GM18511 (cell line): ENCODE measurements at regions not wholly inside any gene's neighbourhood (a gene's known extent, or its start where the extent isn't known, plus 50 kb on each side); places are given as distances from the start of the nearest gene placed in this dataset.

Source experiments
- ATAC-seq: cut with Tn5 transposase; IDR thresholded peaks from one replicate; pipeline ENCODE4 v1.9.1; 2021; ENCODE audit warnings: mild to moderate bottlenecking, moderate library complexity; ENCODE audit not compliant: unreplicated experiment

GRCh38 chr14:97180304-97181200, 383.4 kb downstream of the VRK1 start:
- ATAC-seq, result no peak

- ATAC-seq, result no peak
Measured at GRCh38 chr14:97185186-97185585, 388.0 kb downstream of the VRK1 start.

DNA sequence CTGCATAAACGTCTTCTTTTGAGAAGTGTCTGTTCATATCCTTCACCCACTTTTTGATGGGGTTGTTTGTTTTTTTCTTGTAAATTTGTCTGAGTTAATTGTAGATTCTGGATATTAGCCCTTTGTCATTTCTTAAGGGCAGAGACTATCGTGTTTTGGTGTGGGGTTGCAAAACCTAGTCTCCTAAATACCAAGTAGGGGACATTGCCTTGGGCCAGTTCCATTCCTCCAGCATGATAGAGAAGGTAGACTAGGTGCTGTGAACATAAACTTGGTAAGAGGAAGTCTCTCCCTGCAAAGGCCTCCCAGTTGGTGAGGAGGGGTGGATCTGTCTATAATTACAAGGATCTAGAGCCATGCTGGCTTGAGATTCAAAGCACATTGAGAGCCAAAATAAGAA, 390.7 kb downstream of the VRK1 start:
- no peak for ATAC-seq

GRCh38 chr14:97196336-97196735, 399.2 kb downstream of the VRK1 start:
- no peak for ATAC-seq

- ATAC-seq, result no peak
Measured at GRCh38 chr14:97198813-97199212, 401.6 kb downstream of the VRK1 start.

DNA sequence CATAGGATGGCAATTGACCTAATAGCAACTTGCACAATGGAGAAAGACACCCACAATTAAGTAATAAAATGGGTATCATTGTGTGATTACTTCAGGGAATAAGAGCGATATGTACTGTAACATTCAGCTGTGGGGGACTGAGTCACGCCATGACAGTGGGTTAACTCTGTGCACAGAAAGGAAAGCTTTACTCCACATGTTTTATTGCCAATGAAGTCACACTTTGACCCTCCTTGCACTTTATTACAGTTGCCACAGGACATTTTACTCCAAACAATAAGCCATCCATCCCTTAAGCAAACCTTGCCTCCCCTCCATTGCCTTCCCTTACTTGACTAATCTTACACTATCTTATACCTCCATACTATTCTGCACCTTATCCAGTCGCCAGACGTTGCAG, 403.1 kb downstream of the VRK1 start:
- no peak for ATAC-seq

DNA sequence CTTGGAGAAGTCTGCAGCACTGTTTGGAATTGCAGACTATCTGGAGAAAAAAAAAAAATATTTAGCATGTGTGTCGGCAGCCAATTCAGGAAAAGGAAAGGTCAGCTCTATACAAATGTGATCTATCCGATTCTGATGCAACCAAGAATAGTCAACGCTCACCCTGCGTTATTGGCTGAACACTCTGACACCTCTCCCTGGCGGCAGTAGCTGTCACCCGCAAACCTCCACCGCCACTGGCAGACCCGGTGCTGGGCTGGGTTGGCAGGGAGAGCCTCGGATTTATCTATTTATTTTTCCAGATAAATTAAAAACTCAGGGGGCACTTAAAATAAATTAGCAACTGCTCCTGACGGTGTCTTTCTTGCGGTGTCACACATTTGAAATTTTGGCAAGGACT, 409.7 kb downstream of the VRK1 start:
- ATAC-seq, result no peak

DNA sequence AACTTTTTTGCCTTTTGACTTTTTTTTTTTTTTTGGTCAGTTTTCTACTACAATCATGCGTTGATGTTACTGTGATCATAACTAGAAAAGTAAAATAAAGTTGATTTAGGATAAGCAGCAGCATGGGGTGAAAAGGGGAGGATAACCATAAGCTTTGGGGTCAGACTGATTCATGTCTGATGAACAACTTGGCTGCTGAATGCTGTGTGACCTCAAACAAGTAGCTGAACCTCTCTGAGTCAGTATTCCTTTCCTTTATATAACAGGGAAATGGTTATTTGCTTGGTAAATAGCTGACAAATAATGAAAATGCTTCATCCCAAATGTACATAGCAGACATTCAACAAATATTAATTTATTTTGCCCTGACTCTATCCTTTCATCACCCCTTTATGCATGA, 413.0 kb downstream of the VRK1 start:
- no peak for ATAC-seq

DNA sequence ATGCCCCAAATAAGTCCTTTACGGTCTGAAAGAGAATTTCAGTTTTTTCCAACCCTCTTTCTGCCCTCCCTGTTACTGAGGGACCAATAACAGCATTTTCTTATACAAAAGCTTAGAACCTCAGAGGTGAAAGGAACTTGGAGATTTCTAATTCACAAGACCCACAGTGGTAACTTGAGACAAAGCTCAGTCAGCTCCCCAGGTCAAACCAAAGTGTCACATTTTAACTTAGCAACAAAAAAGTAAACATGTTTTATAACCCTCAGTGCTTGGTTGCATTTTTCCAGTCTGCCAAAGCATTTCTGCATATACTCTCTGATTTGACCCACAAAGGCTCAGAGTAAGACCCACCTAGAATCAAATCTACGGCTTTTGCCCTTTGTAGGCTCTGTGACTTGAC, 415.2 kb downstream of the VRK1 start:
- ATAC-seq, result no peak

- no peak for ATAC-seq
Measured at GRCh38 chr14:97213720-97214119, 416.5 kb downstream of the VRK1 start.

GRCh38 chr14:97215263-97215969, 418.2 kb downstream of the VRK1 start:
- ATAC-seq, result no peak

- ATAC-seq, result no peak
Measured at GRCh38 chr14:97217111-97217885, 420.1 kb downstream of the VRK1 start.

- ATAC-seq, result no peak
Measured at GRCh38 chr14:97218274-97218673, 421.1 kb downstream of the VRK1 start.

- ATAC-seq, result no peak
Measured at GRCh38 chr14:97218691-97219430, 421.7 kb downstream of the VRK1 start.

DNA sequence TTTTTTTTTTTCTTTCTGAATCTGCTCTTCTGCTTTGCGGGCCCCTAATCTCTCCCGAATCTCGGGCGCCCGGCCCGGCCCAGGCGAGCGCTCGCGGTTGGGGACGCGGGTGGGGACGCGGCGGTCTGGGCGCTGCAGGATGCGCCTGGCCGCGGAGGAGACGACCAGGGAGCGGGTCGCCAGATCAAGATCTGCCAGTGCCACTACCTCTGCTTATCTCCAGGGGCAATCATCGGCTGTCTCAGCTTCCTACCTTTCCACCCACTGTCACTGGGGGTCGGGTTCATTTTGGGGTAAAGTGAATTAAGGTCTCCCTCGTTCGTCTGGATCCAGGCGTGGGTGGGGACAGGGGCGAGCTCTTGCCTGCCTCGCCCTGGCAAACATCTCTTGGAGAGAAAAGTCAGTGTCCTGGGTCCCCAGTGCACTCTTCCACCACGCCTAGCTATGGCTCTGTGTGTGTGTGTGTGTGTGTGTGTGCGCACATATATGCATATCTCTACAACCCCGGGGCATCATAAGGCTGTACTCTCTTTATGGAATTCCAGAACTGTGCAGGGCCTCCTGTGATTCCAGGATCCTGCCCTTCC, 422.3 kb downstream of the VRK1 start:
- no peak for ATAC-seq

GRCh38 chr14:97221572-97222285, 424.5 kb downstream of the VRK1 start:
- no peak for ATAC-seq

DNA sequence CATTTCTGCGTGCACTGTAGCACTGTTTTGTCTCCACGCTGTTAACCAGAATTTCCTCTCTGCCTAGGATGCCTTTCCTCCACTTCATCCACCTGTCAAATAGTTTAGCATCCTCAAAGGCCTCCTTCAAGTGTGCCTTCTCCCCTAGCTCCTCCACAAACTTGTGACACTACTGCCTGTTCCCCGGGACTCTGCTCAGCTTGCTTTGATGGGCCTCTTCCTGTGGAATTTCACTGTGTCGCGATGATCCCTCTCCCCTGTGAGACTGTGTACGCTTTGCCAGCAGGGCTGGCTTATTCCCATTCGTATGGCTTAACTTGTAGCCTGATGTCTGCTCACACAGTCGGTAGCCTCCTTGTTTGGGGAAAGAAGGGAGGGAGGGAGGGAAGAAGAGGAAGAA, 426.8 kb downstream of the VRK1 start:
- ATAC-seq, result no peak

GRCh38 chr14:97230051-97230450, 432.9 kb downstream of the VRK1 start:
- ATAC-seq, result no peak

DNA sequence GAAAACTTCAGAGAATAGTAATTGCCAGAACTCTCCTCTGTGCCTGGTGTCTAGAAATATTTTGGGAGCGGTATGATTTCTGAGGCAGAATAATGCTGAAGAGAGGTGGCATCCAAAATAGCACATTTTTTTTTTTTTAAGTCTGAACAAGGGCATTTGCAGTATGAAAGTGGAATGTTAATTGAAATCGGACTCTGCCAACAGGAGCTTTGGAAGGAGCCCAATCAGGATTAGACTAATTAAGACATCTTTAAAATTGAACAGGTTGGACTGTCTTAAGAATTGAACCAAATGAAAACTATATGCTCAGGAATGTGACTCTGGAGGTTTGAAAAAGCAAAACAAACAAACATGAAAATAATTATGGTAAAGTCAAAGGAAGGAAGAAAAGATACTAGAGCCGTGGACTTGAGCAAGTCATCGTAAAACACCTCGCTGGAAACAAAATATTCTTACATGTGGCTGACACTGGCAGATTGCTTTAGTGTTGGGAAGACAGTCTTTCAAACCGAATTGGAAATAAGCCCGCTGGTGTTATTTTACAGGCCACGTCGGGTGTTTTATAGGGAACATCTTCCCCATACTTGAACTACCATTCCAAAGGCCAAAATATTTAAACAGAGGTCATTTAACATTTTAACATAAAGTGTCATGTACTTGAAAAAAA, 436.3 kb downstream of the VRK1 start:
- no peak for ATAC-seq
